Mesenchymal stem cell (in vitro differentiated cells and primary cell): ENCODE measurements at regions not wholly inside any gene's neighbourhood (a gene's known extent, or its start where the extent isn't known, plus 50 kb on each side); places are given as distances from the start of the nearest gene placed in this dataset.

Source experiments
- DNase-seq: peaks from one replicate; pipeline ENCODE4 v3.0.0-alpha.2; 2013
- H2AFZ ChIP-seq: one replicate; pipeline ENCODE4 v1.6.1; 2013; ENCODE audit warnings: low read depth, mild to moderate bottlenecking, control low read depth, inconsistent platforms, low read length, moderate library complexity
- H2AK5ac ChIP-seq: 2 replicates; pipeline ENCODE4 v1.6.1; 2013; ENCODE audit warnings: low read length, moderate library complexity, mild to moderate bottlenecking, inconsistent platforms; ENCODE audit not compliant: severe bottlenecking
- H2BK120ac ChIP-seq: one replicate; pipeline ENCODE4 v1.6.1; 2013; ENCODE audit warnings: low read depth, mild to moderate bottlenecking, inconsistent platforms, low read length, moderate library complexity
- H2BK12ac ChIP-seq, 2 experiments: one replicate each; pipeline ENCODE4 v1.6.1; 2013; ENCODE audit warnings: inconsistent platforms in 2 of 2, low read length in 2 of 2, mild to moderate bottlenecking in 2 of 2, moderate library complexity in 2 of 2, control low read depth in 1 of 2
- H2BK15ac ChIP-seq: one replicate; pipeline ENCODE4 v1.6.1; 2013; ENCODE audit warnings: mild to moderate bottlenecking, low read depth, inconsistent platforms; ENCODE audit not compliant: poor library complexity, severe bottlenecking
- H2BK5ac ChIP-seq: 2 replicates; pipeline ENCODE4 v1.6.1; 2013; ENCODE audit warnings: low read depth, mild to moderate bottlenecking, low read length, control low read depth, inconsistent platforms; ENCODE audit not compliant: poor library complexity, severe bottlenecking
- H3K14ac ChIP-seq, 2 experiments: one replicate each; pipeline ENCODE4 v1.6.1; 2013; ENCODE audit warnings: inconsistent platforms in 2 of 2, low read length in 2 of 2, control low read depth in 1 of 2, mild to moderate bottlenecking in 1 of 2, moderate library complexity in 1 of 2
- H3K18ac ChIP-seq, 2 experiments: one replicate each; pipeline ENCODE4 v1.6.1; 2013; ENCODE audit warnings: inconsistent platforms in 2 of 2, low read length in 2 of 2, control low read depth in 1 of 2, low read depth in 1 of 2, mild to moderate bottlenecking in 1 of 2
- H3K23ac ChIP-seq, 2 experiments: one replicate each; pipeline ENCODE4 v1.6.1; 2013; ENCODE audit warnings: inconsistent platforms in 2 of 2, low read length in 2 of 2, mild to moderate bottlenecking in 2 of 2, moderate library complexity in 2 of 2, control low read depth in 1 of 2
- H3K27ac ChIP-seq: 2 replicates; pipeline ENCODE4 v1.5.1; 2013; ENCODE audit warnings: mild to moderate bottlenecking, moderate library complexity, low read length, control low read depth, inconsistent platforms; ENCODE audit not compliant: poor library complexity, severe bottlenecking
- H3K27me3 ChIP-seq, 2 experiments: 2 replicates each; pipeline versions ENCODE4 v1.6.1 to v1.7.0; 2013; ENCODE audit warnings: low read length in 2 of 2, mild to moderate bottlenecking in 2 of 2, moderate library complexity in 2 of 2, control low read depth in 1 of 2, inconsistent platforms in 1 of 2; ENCODE audit not compliant: control insufficient read depth in 1 of 2, insufficient read depth in 1 of 2
- H3K36me3 ChIP-seq, 2 experiments: 2 replicates each; pipeline versions ENCODE4 v1.6.1 to v1.7.0; 2013; ENCODE audit warnings: low read length in 2 of 2, control low read depth in 1 of 2, inconsistent platforms in 1 of 2, low read depth in 1 of 2, mild to moderate bottlenecking in 1 of 2; ENCODE audit not compliant: insufficient read depth in 2 of 2, control insufficient read depth in 1 of 2
- H3K4ac ChIP-seq, 2 experiments: one replicate each; pipeline ENCODE4 v1.6.1; 2013; ENCODE audit warnings: inconsistent platforms in 2 of 2, low read length in 2 of 2, mild to moderate bottlenecking in 2 of 2, moderate library complexity in 2 of 2, control low read depth in 1 of 2, low read depth in 1 of 2
- H3K4me1 ChIP-seq: 2 replicates; pipeline ENCODE4 v1.6.1; 2013; ENCODE audit warnings: low read depth, low read length, control low read depth; ENCODE audit not compliant: control insufficient read depth, insufficient read depth
- H3K4me2 ChIP-seq: 2 replicates; pipeline ENCODE4 v1.6.1; 2013; ENCODE audit warnings: low read length, mild to moderate bottlenecking, inconsistent platforms; ENCODE audit not compliant: poor library complexity, severe bottlenecking
- H3K4me3 ChIP-seq, 2 experiments: 2 replicates each; pipeline versions ENCODE4 v1.5.1 to v1.7.0; 2013; ENCODE audit warnings: low read length in 2 of 2, mild to moderate bottlenecking in 2 of 2, control low read depth in 1 of 2, low read depth in 1 of 2; ENCODE audit not compliant: insufficient read depth in 1 of 2
- H3K79me1 ChIP-seq: replicated peaks from 2 replicates; pipeline ENCODE4 v1.6.1; 2013; ENCODE audit warnings: mild to moderate bottlenecking, control low read depth, low read length, inconsistent platforms; ENCODE audit not compliant: poor library complexity, severe bottlenecking
- H3K9ac ChIP-seq: 2 replicates; pipeline ENCODE4 v1.7.0; 2013; ENCODE audit warnings: mild to moderate bottlenecking, low read length, moderate library complexity
- H3K9me3 ChIP-seq: 2 replicates; pipeline ENCODE4 v1.7.0; 2013; ENCODE audit warnings: mild to moderate bottlenecking, low read length; ENCODE audit not compliant: control insufficient read depth
- H4K8ac ChIP-seq: one replicate; pipeline ENCODE4 v1.6.1; 2013; ENCODE audit warnings: inconsistent platforms, mild to moderate bottlenecking, low read length, moderate library complexity
- H4K91ac ChIP-seq: one replicate; pipeline ENCODE4 v1.6.1; 2013; ENCODE audit warnings: mild to moderate bottlenecking, low read length, inconsistent platforms
- WGBS: methylation state at CpG from one replicate; pipeline ENCODE4 v1.1.7; 2013; ENCODE audit warnings: mixed read lengths; 5-methylcytosine and 5-hydroxymethylcytosine counted together

DNA sequence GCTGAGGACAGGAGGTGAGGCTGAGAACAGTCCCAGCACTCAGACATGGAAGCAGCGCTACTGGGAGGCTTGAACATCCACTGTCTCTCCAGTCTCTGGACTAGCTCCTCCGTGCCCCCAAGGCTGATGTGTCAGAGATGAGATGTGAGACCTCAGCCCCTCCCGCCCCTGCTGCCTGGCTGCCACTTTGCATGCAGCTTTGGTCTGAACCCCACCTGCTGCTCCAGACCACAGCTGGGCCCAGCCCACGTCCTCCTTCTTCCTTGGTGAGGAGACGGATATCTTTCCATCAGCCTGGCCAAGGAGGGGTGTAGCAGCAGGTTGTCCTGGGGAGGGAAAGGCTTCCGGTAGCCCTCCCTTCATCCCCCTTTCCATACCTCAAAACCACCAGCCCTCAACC, 148.0 kb upstream of the B3GAT1 start:
- no peak overlapping the region for H3K4ac ChIP-seq
- H2AK5ac ChIP-seq, result no peak overlapping the region
- no peak overlapping the region for H2BK15ac ChIP-seq
- H2AFZ ChIP-seq, result no peak overlapping the region
- no peak overlapping the region for H3K4me2 ChIP-seq
- no peak overlapping the region for H3K27ac ChIP-seq
- H3K79me1 ChIP-seq, result no peaks in the 10 kb centered on the region
- no peak overlapping the region for H2BK120ac ChIP-seq
- DNase-seq, result no peak
- no peak overlapping the region for H2BK12ac ChIP-seq
- no peaks in the 10 kb centered on the region for H3K9me3 ChIP-seq
- H4K91ac ChIP-seq, result no peak overlapping the region
- WGBS, result 63% methylated on average over 5 of the region's 6 CpGs
- H3K18ac ChIP-seq, result no peak overlapping the region
- no peak overlapping the region for H3K23ac ChIP-seq
- H3K14ac ChIP-seq, result no peak overlapping the region
- H4K8ac ChIP-seq, result no peak overlapping the region
- H3K4me1 ChIP-seq, result no peaks in the 10 kb centered on the region
- no peaks in the 10 kb centered on the region for H3K27me3 ChIP-seq
- H3K9ac ChIP-seq, result no peak overlapping the region
- no peaks in the 10 kb centered on the region for H3K36me3 ChIP-seq
- H3K4me3 ChIP-seq, result no peak overlapping the region
- no peak overlapping the region for H2BK5ac ChIP-seq

DNA sequence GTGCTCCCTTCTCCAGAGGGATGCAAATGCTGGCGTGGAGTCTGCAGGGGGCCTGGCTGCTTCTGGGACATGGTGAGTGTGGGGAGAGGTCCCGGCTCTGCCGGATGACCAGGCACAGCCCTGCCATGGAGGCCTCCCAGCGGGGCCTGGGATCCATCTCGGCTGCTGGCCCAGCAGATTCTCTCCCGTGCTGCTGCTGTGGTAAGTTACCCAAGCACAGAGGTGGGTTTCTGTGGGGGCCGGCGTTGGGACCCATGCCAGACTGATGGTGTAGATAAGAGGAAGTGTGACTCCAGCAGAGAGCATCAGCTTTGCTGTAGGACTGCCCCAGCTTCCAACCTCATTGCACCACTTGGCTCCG, 147.5 kb upstream of the B3GAT1 start:
- H3K9me3 ChIP-seq, result no peaks in the 10 kb centered on the region
- no peak overlapping the region for H4K8ac ChIP-seq
- H3K4me2 ChIP-seq, result no peak overlapping the region
- H2BK12ac ChIP-seq, result no peak overlapping the region
- no peak for DNase-seq
- H2BK120ac ChIP-seq, result no peak overlapping the region
- H2AFZ ChIP-seq, result no peak overlapping the region
- H3K4ac ChIP-seq, result no peak overlapping the region
- H2AK5ac ChIP-seq, result no peak overlapping the region
- H3K14ac ChIP-seq, result no peak overlapping the region
- H2BK5ac ChIP-seq, result no peak overlapping the region
- H3K23ac ChIP-seq, result no peak overlapping the region
- H3K4me3 ChIP-seq, result no peak overlapping the region
- no peak overlapping the region for H3K18ac ChIP-seq
- no peaks in the 10 kb centered on the region for H3K79me1 ChIP-seq
- H3K9ac ChIP-seq, result no peak overlapping the region
- no peaks in the 10 kb centered on the region for H3K4me1 ChIP-seq
- no peak overlapping the region for H2BK15ac ChIP-seq
- no peak overlapping the region for H3K27ac ChIP-seq
- no peaks in the 10 kb centered on the region for H3K27me3 ChIP-seq
- no peaks in the 10 kb centered on the region for H3K36me3 ChIP-seq
- WGBS, result 60% methylated on average over 8 of the region's 9 CpGs
- no peak overlapping the region for H4K91ac ChIP-seq

DNA sequence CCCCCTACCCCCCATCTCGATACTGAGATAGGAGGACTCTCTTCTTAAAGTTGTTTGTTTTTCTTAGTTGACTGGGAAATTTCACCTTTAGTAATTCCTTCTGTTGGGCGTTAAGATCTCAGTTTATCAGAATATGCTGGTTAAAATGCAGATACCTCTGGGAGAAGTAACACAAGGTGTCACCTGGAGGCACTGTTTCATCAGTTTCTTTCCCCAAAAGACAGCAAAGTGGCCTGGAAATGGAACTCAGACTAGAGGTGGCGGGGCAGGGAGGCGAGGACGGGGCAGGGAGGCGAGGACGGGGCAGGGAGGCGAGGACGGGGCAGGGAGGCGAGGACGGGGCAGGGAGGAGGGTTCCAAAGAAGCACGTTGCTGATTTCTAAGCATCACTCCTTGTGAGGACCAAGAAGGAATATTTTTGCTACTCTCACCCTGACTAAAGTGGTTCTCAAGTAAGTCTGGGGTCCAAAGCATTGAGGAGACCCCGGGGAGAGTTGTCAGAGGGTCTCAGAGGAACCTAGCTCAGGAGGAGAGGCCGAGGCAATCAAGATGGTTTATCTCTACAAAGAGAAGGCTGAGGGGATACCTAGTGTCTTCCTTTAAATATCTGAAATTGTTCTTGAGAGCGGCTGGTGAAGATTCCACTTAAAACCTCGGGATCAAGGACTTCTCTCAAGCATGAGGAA, 147.0 kb upstream of the B3GAT1 start:
- no peak for DNase-seq
- 57% methylated on average over 11 of the region's 16 CpGs for WGBS
- Histone ChIP-seq H3K79me1 (no peaks in the 10 kb centered on the region), H3K36me3 (no peaks in the 10 kb centered on the region), H3K4me1 (no peaks in the 10 kb centered on the region), H3K18ac (no peak overlapping the region), H3K14ac (no peak overlapping the region), H2AK5ac (no peak overlapping the region), H2BK120ac (no peak overlapping the region), H3K4me2 (no peak overlapping the region), H2BK15ac (no peak overlapping the region), H3K27me3 (no peaks in the 10 kb centered on the region), H3K9ac (no peak overlapping the region), H4K91ac (no peak overlapping the region), H3K4ac (no peak overlapping the region), H4K8ac (no peak overlapping the region), H3K4me3 (no peak overlapping the region), H2AFZ (no peak overlapping the region), H2BK5ac (no peak overlapping the region), H3K9me3 (no peaks in the 10 kb centered on the region), H3K27ac (no peak overlapping the region), H3K23ac (no peak overlapping the region), H2BK12ac (no peak overlapping the region)

DNA sequence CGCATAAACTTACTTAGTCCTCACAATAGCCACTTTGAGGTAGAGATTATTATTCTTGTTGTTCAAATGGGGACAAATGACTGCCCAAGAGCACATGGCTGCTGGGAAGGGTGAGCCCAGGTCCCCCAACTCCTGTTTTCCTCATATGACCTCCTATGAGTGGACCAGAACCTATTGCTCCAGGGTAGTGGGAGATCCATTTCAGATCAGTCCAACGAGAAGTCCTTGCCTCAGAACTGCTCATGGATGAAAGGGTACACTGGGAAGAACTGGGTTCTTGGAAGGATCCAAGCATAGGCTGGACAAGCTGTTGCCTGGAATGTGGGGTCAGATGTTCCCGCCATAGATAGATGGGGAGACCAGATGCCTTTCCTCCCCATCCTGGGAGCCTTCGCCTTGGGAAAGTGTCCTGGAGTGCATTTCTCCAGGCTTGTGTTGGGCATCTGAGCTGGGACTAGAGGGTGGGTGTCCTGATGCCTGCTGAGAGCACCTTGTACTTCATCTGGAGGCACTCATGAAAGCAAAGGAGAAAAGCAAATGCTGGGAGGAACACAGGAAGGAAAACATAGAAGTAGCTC, 146.3 kb upstream of the B3GAT1 start:
- no peak overlapping the region for H2AFZ ChIP-seq
- WGBS, result 64% methylated on average over 3 of the region's 4 CpGs
- no peak overlapping the region for H3K9ac ChIP-seq

More for the DNA sequence above, 146.3 kb upstream of the B3GAT1 start:
- H2AK5ac ChIP-seq, result no peak overlapping the region
- no peaks in the 10 kb centered on the region for H3K36me3 ChIP-seq
- H3K18ac ChIP-seq, result no peak overlapping the region
- H2BK12ac ChIP-seq, result no peak overlapping the region
- no peak overlapping the region for H2BK5ac ChIP-seq
- H2BK15ac ChIP-seq, result no peak overlapping the region
- no peak overlapping the region for H4K91ac ChIP-seq
- no peak overlapping the region for H2BK120ac ChIP-seq
- no peak overlapping the region for H4K8ac ChIP-seq
- no peak overlapping the region for H3K4me3 ChIP-seq
- H3K23ac ChIP-seq, result no peak overlapping the region
- no peak overlapping the region for H3K4ac ChIP-seq
- H3K4me1 ChIP-seq, result no peaks in the 10 kb centered on the region
- H3K27ac ChIP-seq, result no peak overlapping the region
- no peak for DNase-seq
- no peak overlapping the region for H3K4me2 ChIP-seq
- H3K79me1 ChIP-seq, result no peaks in the 10 kb centered on the region
- no peaks in the 10 kb centered on the region for H3K9me3 ChIP-seq
- no peak overlapping the region for H3K14ac ChIP-seq
- no peaks in the 10 kb centered on the region for H3K27me3 ChIP-seq
